GM12878 (cell line): ENCODE measurements at regions not wholly inside any gene's neighbourhood (a gene's known extent, or its start where the extent isn't known, plus 50 kb on each side); places are given as distances from the start of the nearest gene placed in this dataset.

Experiments used
- CUX1 ChIP-seq: IDR thresholded peaks from 2 replicates; pipeline ENCODE4 v1.6.1; 2012; ENCODE audit warnings: improper control_type of control experiment, low read depth, low read length; ENCODE audit not compliant: insufficient replicate concordance
- E2F4 ChIP-seq: IDR thresholded peaks from 2 replicates; pipeline ENCODE4 v1.6.1; 2012; ENCODE audit warnings: low read depth, low read length, improper control_type of control experiment
- FOS ChIP-seq: IDR thresholded peaks from 3 replicates; pipeline ENCODE4 v1.6.1; 2011; ENCODE audit warnings: borderline replicate concordance; ENCODE audit not compliant: insufficient read length; ENCODE audit errors: extremely low read depth
- KDM1A ChIP-seq: fragments of 200-600 bp; sonication (generic); IDR thresholded peaks from 2 replicates; pipeline ENCODE4 v1.6.1; 2016; ENCODE audit warnings: borderline replicate concordance
- MAX ChIP-seq: IDR thresholded peaks from 2 replicates; pipeline ENCODE4 v1.6.1; 2012; ENCODE audit warnings: low read depth, low read length, improper control_type of control experiment
- MTA3 ChIP-seq: IDR thresholded peaks from 2 replicates; pipeline ENCODE4 v1.6.1; 2012; ENCODE audit warnings: low read length, inconsistent platforms, borderline replicate concordance
- POLR2A ChIP-seq: IDR thresholded peaks from 2 replicates; pipeline ENCODE4 v1.6.1; 2011; ENCODE audit warnings: low read depth, mild to moderate bottlenecking, low read length
- RFX5 ChIP-seq: IDR thresholded peaks from 2 replicates; pipeline ENCODE4 v1.6.1; 2011; ENCODE audit warnings: low read depth, low read length, improper control_type of control experiment
- ZNF274 ChIP-seq: IDR thresholded peaks from one replicate; pipeline ENCODE4 v1.8.0; 2011; ENCODE audit not compliant: insufficient read length, insufficient read depth
- ZNF384 ChIP-seq: IDR thresholded peaks from 2 replicates; pipeline ENCODE4 v1.6.1; 2012; ENCODE audit warnings: low read depth, mild to moderate bottlenecking, low read length, improper control_type of control experiment, borderline replicate concordance
- TF ChIP-seq, protein P1 (sequence below), 3 experiments: IDR thresholded peaks in 2 of 3; conservative IDR thresholded peaks in 1 of 3; 2 replicates each; pipeline ENCODE4 v1.5.1; 2011; ENCODE audit warnings: low read depth in 3 of 3, low read length in 3 of 3, mild to moderate bottlenecking in 3 of 3, control low read depth in 2 of 3, moderate library complexity in 2 of 3, inconsistent platforms in 1 of 3, mixed read lengths in 1 of 3; ENCODE audit not compliant: control insufficient read depth in 2 of 3, insufficient read depth in 1 of 3; ENCODE audit errors: extremely low read depth in 1 of 3
- TF ChIP-seq, protein P2 (sequence below): fragments of 450-650 bp; IDR thresholded peaks from 2 replicates; pipeline ENCODE4 v1.6.1; 2017; ENCODE audit warnings: mild to moderate bottlenecking, moderate library complexity
- TF ChIP-seq, protein P3 (sequence below): fragments of 450-650 bp; IDR thresholded peaks from 2 replicates; pipeline ENCODE4 v1.6.1; 2017; ENCODE audit warnings: low read depth, mild to moderate bottlenecking, moderate library complexity

DNA sequence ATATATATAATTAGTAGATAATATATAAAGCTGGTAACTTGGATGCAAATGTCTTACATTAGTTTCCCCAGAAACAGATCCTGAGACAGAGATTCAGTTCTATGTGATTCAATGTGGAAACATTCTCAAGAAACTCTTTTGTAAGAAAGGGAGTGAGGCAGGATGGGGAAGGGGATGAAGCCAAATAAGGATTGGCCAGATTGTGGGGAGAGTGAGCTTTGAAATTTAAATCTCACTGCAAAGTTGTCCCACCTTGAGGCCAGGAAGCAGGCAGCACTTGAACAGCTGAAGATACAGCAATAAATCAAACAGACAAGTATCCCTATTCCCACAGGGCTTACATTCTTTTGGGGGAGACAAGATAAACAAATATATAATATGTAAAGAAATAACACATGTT lies 126.3 kb upstream of the HEY2 start:
- no peak for TF ChIP-seq KDM1A
- TF ChIP-seq MTA3: no peak
- TF ChIP-seq CUX1: no peak
- no peak for TF ChIP-seq FOS
- TF ChIP-seq, protein P1, sequence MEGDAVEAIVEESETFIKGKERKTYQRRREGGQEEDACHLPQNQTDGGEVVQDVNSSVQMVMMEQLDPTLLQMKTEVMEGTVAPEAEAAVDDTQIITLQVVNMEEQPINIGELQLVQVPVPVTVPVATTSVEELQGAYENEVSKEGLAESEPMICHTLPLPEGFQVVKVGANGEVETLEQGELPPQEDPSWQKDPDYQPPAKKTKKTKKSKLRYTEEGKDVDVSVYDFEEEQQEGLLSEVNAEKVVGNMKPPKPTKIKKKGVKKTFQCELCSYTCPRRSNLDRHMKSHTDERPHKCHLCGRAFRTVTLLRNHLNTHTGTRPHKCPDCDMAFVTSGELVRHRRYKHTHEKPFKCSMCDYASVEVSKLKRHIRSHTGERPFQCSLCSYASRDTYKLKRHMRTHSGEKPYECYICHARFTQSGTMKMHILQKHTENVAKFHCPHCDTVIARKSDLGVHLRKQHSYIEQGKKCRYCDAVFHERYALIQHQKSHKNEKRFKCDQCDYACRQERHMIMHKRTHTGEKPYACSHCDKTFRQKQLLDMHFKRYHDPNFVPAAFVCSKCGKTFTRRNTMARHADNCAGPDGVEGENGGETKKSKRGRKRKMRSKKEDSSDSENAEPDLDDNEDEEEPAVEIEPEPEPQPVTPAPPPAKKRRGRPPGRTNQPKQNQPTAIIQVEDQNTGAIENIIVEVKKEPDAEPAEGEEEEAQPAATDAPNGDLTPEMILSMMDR (IDR thresholded peaks at IDR 0.05 in 2 of 3, conservative IDR thresholded peaks at IDR 0.05 in 1 of 3; ENCODE audit: control insufficient read depth in 2 of 3, extremely low read depth in 1 of 3, insufficient read depth in 1 of 3, low read depth in 3 of 3, low read length in 3 of 3): no peak
- no peak for TF ChIP-seq ZNF384
- TF ChIP-seq MAX: no peak
- no peak for TF ChIP-seq RFX5
- TF ChIP-seq E2F4: no peak
- TF ChIP-seq, protein P2, sequence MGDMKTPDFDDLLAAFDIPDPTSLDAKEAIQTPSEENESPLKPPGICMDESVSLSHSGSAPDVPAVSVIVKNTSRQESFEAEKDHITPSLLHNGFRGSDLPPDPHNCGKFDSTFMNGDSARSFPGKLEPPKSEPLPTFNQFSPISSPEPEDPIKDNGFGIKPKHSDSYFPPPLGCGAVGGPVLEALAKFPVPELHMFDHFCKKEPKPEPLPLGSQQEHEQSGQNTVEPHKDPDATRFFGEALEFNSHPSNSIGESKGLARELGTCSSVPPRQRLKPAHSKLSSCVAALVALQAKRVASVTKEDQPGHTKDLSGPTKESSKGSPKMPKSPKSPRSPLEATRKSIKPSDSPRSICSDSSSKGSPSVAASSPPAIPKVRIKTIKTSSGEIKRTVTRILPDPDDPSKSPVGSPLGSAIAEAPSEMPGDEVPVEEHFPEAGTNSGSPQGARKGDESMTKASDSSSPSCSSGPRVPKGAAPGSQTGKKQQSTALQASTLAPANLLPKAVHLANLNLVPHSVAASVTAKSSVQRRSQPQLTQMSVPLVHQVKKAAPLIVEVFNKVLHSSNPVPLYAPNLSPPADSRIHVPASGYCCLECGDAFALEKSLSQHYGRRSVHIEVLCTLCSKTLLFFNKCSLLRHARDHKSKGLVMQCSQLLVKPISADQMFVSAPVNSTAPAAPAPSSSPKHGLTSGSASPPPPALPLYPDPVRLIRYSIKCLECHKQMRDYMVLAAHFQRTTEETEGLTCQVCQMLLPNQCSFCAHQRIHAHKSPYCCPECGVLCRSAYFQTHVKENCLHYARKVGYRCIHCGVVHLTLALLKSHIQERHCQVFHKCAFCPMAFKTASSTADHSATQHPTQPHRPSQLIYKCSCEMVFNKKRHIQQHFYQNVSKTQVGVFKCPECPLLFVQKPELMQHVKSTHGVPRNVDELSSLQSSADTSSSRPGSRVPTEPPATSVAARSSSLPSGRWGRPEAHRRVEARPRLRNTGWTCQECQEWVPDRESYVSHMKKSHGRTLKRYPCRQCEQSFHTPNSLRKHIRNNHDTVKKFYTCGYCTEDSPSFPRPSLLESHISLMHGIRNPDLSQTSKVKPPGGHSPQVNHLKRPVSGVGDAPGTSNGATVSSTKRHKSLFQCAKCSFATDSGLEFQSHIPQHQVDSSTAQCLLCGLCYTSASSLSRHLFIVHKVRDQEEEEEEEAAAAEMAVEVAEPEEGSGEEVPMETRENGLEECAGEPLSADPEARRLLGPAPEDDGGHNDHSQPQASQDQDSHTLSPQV: no peak
- TF ChIP-seq, protein P3, sequence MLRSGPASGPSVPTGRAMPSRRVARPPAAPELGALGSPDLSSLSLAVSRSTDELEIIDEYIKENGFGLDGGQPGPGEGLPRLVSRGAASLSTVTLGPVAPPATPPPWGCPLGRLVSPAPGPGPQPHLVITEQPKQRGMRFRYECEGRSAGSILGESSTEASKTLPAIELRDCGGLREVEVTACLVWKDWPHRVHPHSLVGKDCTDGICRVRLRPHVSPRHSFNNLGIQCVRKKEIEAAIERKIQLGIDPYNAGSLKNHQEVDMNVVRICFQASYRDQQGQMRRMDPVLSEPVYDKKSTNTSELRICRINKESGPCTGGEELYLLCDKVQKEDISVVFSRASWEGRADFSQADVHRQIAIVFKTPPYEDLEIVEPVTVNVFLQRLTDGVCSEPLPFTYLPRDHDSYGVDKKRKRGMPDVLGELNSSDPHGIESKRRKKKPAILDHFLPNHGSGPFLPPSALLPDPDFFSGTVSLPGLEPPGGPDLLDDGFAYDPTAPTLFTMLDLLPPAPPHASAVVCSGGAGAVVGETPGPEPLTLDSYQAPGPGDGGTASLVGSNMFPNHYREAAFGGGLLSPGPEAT: no peak
- TF ChIP-seq POLR2A: no peak
- no peak for TF ChIP-seq ZNF274
